Heart left ventricle (tissue), 16 donors: ENCODE measurements at regions not wholly inside any gene's neighbourhood (a gene's known extent, or its start where the extent isn't known, plus 50 kb on each side); places are given as distances from the start of the nearest gene placed in this dataset.
A peak's percentile ranks its signal among the peaks of the same experiment; 100 is the strongest.

Experiments used
- ATAC-seq, 4 donors: fragments of 200-7000 bp; cut with Tn5 transposase; one replicate each; pipeline ENCODE4 v1.9.1; 2020 to 2022; ENCODE audit warnings: moderate library complexity in 4 of 4, mild to moderate bottlenecking in 3 of 4, moderate number of reproducible peaks in 1 of 4
- DNase-seq, 5 donors: peaks; one replicate each; pipeline ENCODE4 v3.0.0-alpha.2; 2020
- H3K27ac ChIP-seq, 12 donors: fragments of 200-600 bp; sonication (generic) in 4 of 12; one replicate each; pipeline versions ENCODE4 v1.5.0 to v1.8.0; 2016 to 2022; ENCODE audit warnings: mild to moderate bottlenecking in 2 of 12
- H3K27me3 ChIP-seq, 9 donors: fragments of 200-600 bp; sonication (generic) in 2 of 9; one replicate each; pipeline versions ENCODE4 v1.5.1 to v1.8.0; 2016 to 2022; ENCODE audit warnings: mild to moderate bottlenecking in 3 of 9
- H3K36me3 ChIP-seq, 9 donors: fragments of 200-600 bp; sonication (generic) in 2 of 9; one replicate each; pipeline versions ENCODE4 v1.5.0 to v1.8.0; 2018 to 2022; ENCODE audit warnings: mild to moderate bottlenecking in 2 of 9
- H3K4me1 ChIP-seq, 12 donors: fragments of 200-600 bp; sonication (generic) in 4 of 12; one replicate each; pipeline versions ENCODE4 v1.5.0 to v1.8.0; 2016 to 2022; ENCODE audit warnings: mild to moderate bottlenecking in 3 of 12
- H3K4me3 ChIP-seq, 12 donors: fragments of 200-600 bp; sonication (generic) in 4 of 12; one replicate each; pipeline versions ENCODE4 v1.5.0 to v1.8.0; 2017 to 2022; ENCODE audit warnings: mild to moderate bottlenecking in 9 of 12, moderate library complexity in 4 of 12
- H3K9me3 ChIP-seq, 12 donors: fragments of 200-600 bp; sonication (generic) in 4 of 12; one replicate each; pipeline versions ENCODE4 v1.5.0 to v1.8.0; 2016 to 2022; ENCODE audit warnings: mild to moderate bottlenecking in 1 of 12
- CTCF ChIP-seq, 12 donors: fragments of 200-600 bp; sonication (generic) in 4 of 12; IDR thresholded peaks; one replicate each; pipeline versions ENCODE4 v1.5.0 to v1.8.0; 2018 to 2022; ENCODE audit warnings: antibody characterized with exemption in 12 of 12, mild to moderate bottlenecking in 5 of 12
- POLR2A ChIP-seq, 2 donors: fragments of 450-650 bp; IDR thresholded peaks; one replicate each; pipeline ENCODE4 v1.6.1; 2017; ENCODE audit warnings: antibody characterized with exemption in 2 of 2, mild to moderate bottlenecking in 2 of 2, moderate library complexity in 2 of 2
- WGBS, 4 donors: extraction: QIAGEN DNeasy Blood & Tissue Kit in 2 of 4; methylation state at CpG; one replicate each; pipeline versions ENCODE4 v1.1.5 to v1.1.7; 2013 to 2018; 5-methylcytosine and 5-hydroxymethylcytosine counted together
- intact Hi-C, 10 donors: fragments of 100-400 bp; cut with DNase I; formaldehyde crosslinking; loops; one replicate each; pipeline versions ENCODE4 v1.11.1 to v1.14.2; 2022
- donor health status: ischemic (EF 13 %, LVEDD 7.1; RV severe dilation, severe dysfunction).
- donor health status: healthy with polysubstance abuse.
- donor health status: DM: no; HTN: yes; CAD: no.
- donor health status: DM: no; HTN: no; CAD: no.
- donor health status: ischemic (EF 25% LVEDD 6.9; RV normal size, moderate dysfunction).
- donor health status: ischemic (EF 25% LVEDD 5.7; RV mildly dilated, moderate dysfunction).
- donor health status: healthy.
- donor health status: DM: yes; HTN: yes; CAD: no.
- donor health status: ischemic (EF 35%, LVEDD 5.7; RV mildly dilated, moderate dysfunction).
- donor health status: nonischemic (EF 11% LVEDD 7.7; RV severe dilation, severe dysfunction).
- donor health status: DM: yes; HTN: yes; CAD: no.
- donor health status: PGD.
- donor health status: ischemic (EF 29% LVEDD 5.4; RV normal size, mild dysfunction).
- donor health status: nonischemic (EF 23%, LVEDD 6.1; RV moderate dilation, normal function).

GRCh38 chr7:20038676-20039075 lies 178.5 kb downstream of the MACC1 start:
- 77 to 87% (median 84%) methylated on average over 2 of the region's 2 CpGs for WGBS, 4 donors
- intact Hi-C loops = no loop called here

GRCh38 chr7:20035279-20035875 lies 181.8 kb downstream of the MACC1 start:
- no peak overlapping the region for H3K4me3 ChIP-seq
- intact Hi-C loops = no loop called here
- DNase-seq (no peak), ATAC-seq (no peak)
- H3K27ac ChIP-seq = no peak overlapping the region
- no peaks in the 10 kb centered on the region for H3K27me3 ChIP-seq
- peaks cover 0 to 6% (median 0%) of the 10 kb centered on the region in 12 donors for H3K4me1 ChIP-seq
- 77 to 91% (median 84%) methylated on average over 3 to 5 of the region's 5 CpGs for WGBS, 4 donors
- TF ChIP-seq POLR2A (IDR thresholded peaks at IDR 0.05) (no peak), CTCF (IDR thresholded peaks at IDR 0.05) (no peak)
- H3K36me3 ChIP-seq = no peaks in the 10 kb centered on the region
- no peaks in the 10 kb centered on the region for H3K9me3 ChIP-seq

More at GRCh38 chr7:20038676-20039075, 178.5 kb downstream of the MACC1 start:
- H3K27ac ChIP-seq = no peak overlapping the region
- no peak overlapping the region for H3K4me3 ChIP-seq
- H3K27me3 ChIP-seq = no peaks in the 10 kb centered on the region
- no peaks in the 10 kb centered on the region for H3K9me3 ChIP-seq
- DNase-seq (no peak), ATAC-seq (no peak)
- H3K4me1 ChIP-seq = no peaks in the 10 kb centered on the region
- no peaks in the 10 kb centered on the region for H3K36me3 ChIP-seq
- TF ChIP-seq CTCF (IDR thresholded peaks at IDR 0.05) (no peak), POLR2A (IDR thresholded peaks at IDR 0.05) (no peak)

- no peaks in the 10 kb centered on the region for H3K27me3 ChIP-seq
- intact Hi-C loops = no loop called here
- WGBS, 4 donors = 75 to 77% (median 76%) methylated on average over 4 of the region's 4 CpGs
Observed at GRCh38 chr7:20033621-20034400, 183.4 kb downstream of the MACC1 start.

GRCh38 chr7:20032741-20033140 lies 184.4 kb downstream of the MACC1 start:
- TF ChIP-seq CTCF (IDR thresholded peaks at IDR 0.05) (no peak), POLR2A (IDR thresholded peaks at IDR 0.05) (no peak)
- no peaks in the 10 kb centered on the region for H3K36me3 ChIP-seq
- H3K4me3 ChIP-seq = no peak overlapping the region
- ATAC-seq (no peak), DNase-seq (no peak)
- no peaks in the 10 kb centered on the region for H3K27me3 ChIP-seq
- peaks cover 0 to 7% (median 0%) of the 10 kb centered on the region in 12 donors for H3K4me1 ChIP-seq
- H3K27ac ChIP-seq = peak overlapping the region in 1 of 12 donors; percentile 53
- intact Hi-C loops = no loop called here
- WGBS, 4 donors = 44 to 77% (median 72%) methylated on average over 1 of the region's 1 CpG
- no peaks in the 10 kb centered on the region for H3K9me3 ChIP-seq

More at GRCh38 chr7:20033621-20034400, 183.4 kb downstream of the MACC1 start:
- no peaks in the 10 kb centered on the region for H3K36me3 ChIP-seq
- H3K9me3 ChIP-seq = no peaks in the 10 kb centered on the region
- no peak for ATAC-seq
- peaks cover 0 to 7% (median 0%) of the 10 kb centered on the region in 12 donors for H3K4me1 ChIP-seq
- TF ChIP-seq POLR2A (IDR thresholded peaks at IDR 0.05) = no peak
- no peak overlapping the region for H3K4me3 ChIP-seq
- H3K27ac ChIP-seq = peak overlapping the region in 1 of 12 donors; percentile 53
- no peak for DNase-seq
